ENCODE measurements at regions not wholly inside any gene's neighbourhood (a gene's known extent, or its start where the extent isn't known, plus 50 kb on each side); places are given as distances from the start of the nearest gene placed in this dataset.

DNA sequence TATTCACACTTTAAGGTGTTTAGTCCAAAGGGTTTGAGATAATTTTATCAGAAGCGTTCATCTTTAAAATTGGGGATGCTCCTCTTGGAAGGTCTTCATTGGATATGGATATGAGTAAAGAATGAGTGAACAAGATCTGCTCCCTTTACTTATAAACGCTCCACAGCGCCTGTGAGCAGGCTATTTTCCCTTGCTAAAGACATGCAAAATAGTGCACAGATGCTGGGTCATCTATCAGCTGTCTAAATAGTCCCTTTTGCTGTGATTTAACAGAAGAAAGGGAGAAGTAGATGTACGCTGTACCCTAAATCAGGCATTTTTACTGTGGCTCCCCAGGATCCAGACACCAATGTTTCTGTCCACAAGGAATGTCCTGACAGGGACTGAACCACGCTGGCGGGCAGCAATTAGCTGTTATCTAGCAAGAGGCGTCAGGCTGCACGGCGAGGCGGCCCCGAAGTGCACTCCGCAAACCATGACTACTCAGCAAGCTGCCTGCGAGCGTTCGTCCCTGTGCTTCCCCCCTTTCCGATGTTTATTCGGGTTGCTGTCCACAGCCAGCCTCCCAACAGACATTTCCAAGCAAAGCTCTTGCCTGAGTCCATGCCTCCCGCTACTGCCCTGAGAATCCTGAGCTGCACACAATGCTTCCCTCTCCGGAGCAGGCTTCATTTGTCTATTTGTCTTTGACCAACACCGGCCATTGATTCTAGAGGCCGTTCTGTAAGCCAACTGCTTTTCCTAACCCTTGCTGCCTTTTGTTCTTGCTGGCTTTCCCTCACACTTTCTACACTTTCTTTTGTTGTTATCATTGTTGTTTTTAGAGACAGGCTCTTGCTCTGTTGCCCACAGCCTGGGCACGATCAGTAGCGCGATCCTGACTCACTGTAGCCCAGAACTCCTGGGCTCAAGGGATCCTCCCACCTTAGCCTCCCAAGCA is 55.7 kb upstream of the CNEP1R1 start:
- Mint-ChIP-seq H3K27ac (no peak overlapping the region), H3K27me3 (ENCODE audit: low read depth) (peaks cover 21% of the 10 kb centered on the region), H3K4me1 (ENCODE audit: low read depth) (no peaks in the 10 kb centered on the region), H3K9me3 (no peaks in the 10 kb centered on the region), H3K36me3 (ENCODE audit: low read depth) (no peaks in the 10 kb centered on the region), H3K4me3 (ENCODE audit: low read depth) (no peak overlapping the region)
- intact Hi-C loops (cut with micrococcal nuclease) = no loop called here
- no peak for DNase-seq (ENCODE audit: low spot score)

- peaks cover 21% of the 10 kb centered on the region for H3K27me3 Mint-ChIP-seq (ENCODE audit: low read depth)
- intact Hi-C loops (cut with micrococcal nuclease) = no loop called here
- H3K4me3 Mint-ChIP-seq (ENCODE audit: low read depth) = no peak overlapping the region
- no peaks in the 10 kb centered on the region for H3K9me3 Mint-ChIP-seq
- no peak for DNase-seq (ENCODE audit: low spot score)
- H3K36me3 Mint-ChIP-seq (ENCODE audit: low read depth) = no peaks in the 10 kb centered on the region
- H3K27ac Mint-ChIP-seq = no peak overlapping the region
- no peaks in the 10 kb centered on the region for H3K4me1 Mint-ChIP-seq (ENCODE audit: low read depth)
Measured at GRCh38 chr16:49970797-49971431, 54.1 kb upstream of the CNEP1R1 start.

GRCh38 chr16:49972280-49972679 is 52.7 kb upstream of the CNEP1R1 start:
- Mint-ChIP-seq H3K36me3 (ENCODE audit: low read depth) (no peaks in the 10 kb centered on the region), H3K27ac (no peak overlapping the region), H3K4me1 (ENCODE audit: low read depth) (no peaks in the 10 kb centered on the region), H3K4me3 (ENCODE audit: low read depth) (no peak overlapping the region), H3K27me3 (ENCODE audit: low read depth) (peaks cover 17% of the 10 kb centered on the region), H3K9me3 (no peaks in the 10 kb centered on the region)
- DNase-seq (ENCODE audit: low spot score) = no peak
- intact Hi-C loops (cut with micrococcal nuclease) = no loop called here

- H3K4me1 Mint-ChIP-seq (ENCODE audit: low read depth) = no peaks in the 10 kb centered on the region
- H3K4me3 Mint-ChIP-seq (ENCODE audit: low read depth) = no peak overlapping the region
- H3K36me3 Mint-ChIP-seq (ENCODE audit: low read depth) = no peaks in the 10 kb centered on the region
- DNase-seq (ENCODE audit: low spot score) = no peak
- H3K9me3 Mint-ChIP-seq = no peaks in the 10 kb centered on the region
- peaks cover 17% of the 10 kb centered on the region for H3K27me3 Mint-ChIP-seq (ENCODE audit: low read depth)
- no peak overlapping the region for H3K27ac Mint-ChIP-seq
- intact Hi-C loops (cut with micrococcal nuclease) = no loop called here
Measured at GRCh38 chr16:49972961-49973360, 52.1 kb upstream of the CNEP1R1 start.

Measured in activated T-helper 2 cell treated with anti-CD3 and anti-CD28 coated beads, Interferon-gamma antibody, Interleukin-2, Interleukin-4, amounts not matched to agents 10 μg/mL and 5 μg/mL and 100 μg/mL, durations not matched to agents 14 hours and 24 hours and 36 hours (primary cell).